RKO (cell line): ENCODE measurements at regions not wholly inside any gene's neighbourhood (a gene's known extent, or its start where the extent isn't known, plus 50 kb on each side); places are given as distances from the start of the nearest gene placed in this dataset.
"Not testable (repeated sequence)": the region's sequence is repeated elsewhere in the genome, so short reads cannot be mapped to it uniquely, and the experiment has no call there.

ENCODE experiments used
- DNase-seq: peaks from one replicate; pipeline ENCODE4 v3.0.0-alpha.2; 2016; ENCODE audit warnings: low spot score

- DNase-seq: not testable (repeated sequence)
Observed at GRCh38 chr6:51321477-51321876, 502.8 kb downstream of the TFAP2B start.

GRCh38 chr6:51322505-51322904 lies 503.8 kb downstream of the TFAP2B start:
- no peak for DNase-seq

GRCh38 chr6:51323056-51323455 lies 504.4 kb downstream of the TFAP2B start:
- no peak for DNase-seq

- no peak for DNase-seq
Observed at GRCh38 chr6:51330971-51331370, 512.3 kb downstream of the TFAP2B start.

DNA sequence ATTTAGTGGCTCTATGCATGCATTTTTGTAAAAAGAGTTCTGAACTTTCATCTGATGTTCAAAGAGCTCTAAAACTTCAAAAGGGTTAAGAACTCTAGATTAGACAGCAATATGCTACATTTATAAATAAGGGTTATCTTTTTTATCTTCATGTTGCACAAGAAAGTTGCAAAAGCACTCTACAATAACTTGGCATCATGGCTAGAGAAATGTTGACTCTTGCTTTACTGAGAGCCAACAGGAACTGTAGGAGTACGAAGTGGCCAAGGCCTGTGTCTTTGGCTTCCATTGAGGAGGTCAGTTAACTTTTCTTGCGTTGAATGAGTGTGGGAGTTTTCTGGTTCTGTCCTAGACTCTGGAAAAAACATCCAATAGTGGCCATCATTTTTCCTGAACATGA lies 516.9 kb downstream of the TFAP2B start:
- no peak for DNase-seq

GRCh38 chr6:51336185-51336584 lies 517.5 kb downstream of the TFAP2B start:
- DNase-seq: no peak

GRCh38 chr6:51337277-51337676 lies 518.6 kb downstream of the TFAP2B start:
- no peak for DNase-seq

DNA sequence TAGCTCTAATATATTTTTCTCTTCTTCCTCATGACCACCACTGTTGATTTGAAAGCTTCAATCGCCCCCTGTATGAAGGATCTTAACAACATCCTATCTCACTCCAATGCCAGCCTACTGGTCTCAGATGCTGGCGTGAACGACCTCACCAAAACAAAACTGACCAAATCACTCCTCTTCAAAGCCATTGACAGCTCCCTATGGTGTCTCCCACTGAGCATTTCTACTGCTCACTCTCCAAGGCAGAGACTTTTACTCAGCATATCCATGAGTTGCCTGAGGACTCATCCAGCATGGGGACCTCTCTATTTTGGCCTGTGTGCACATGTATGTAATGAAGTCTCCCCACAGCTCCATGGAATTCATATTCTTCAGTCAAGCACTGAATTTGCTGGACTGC lies 520.4 kb downstream of the TFAP2B start:
- no peak for DNase-seq

- no peak for DNase-seq
Observed at GRCh38 chr6:51339728-51340127, 521.1 kb downstream of the TFAP2B start.

GRCh38 chr6:51342393-51342792 lies 523.7 kb downstream of the TFAP2B start:
- no peak for DNase-seq

- no peak for DNase-seq
Observed at GRCh38 chr6:51349857-51350256, 531.2 kb downstream of the TFAP2B start.

DNA sequence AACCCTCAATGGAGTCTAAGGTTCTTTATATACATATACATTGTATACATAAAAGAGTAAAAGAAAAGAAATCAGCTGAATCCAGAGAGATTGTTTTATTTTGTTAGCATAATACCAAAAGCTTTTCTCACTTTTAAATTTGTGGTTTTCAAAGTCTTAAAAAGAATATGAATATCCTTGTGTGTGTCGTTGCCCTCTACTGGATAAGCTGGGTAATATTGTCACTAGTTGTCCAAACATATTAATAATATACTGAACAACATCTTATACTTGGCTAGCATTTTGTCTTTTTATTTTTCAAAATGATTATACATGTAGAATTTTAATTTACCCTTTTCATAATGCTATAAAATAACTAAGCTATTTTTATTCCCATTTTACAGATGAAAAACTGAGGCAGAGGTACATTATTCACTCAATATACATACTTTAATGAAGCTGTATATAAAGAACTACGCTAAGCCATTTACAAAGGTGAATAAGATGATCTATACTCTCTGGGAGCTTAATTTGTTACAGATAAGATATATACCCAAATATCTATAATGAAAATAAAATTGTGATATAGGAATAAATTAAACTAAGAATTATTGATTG lies 531.7 kb downstream of the TFAP2B start:
- peak; percentile 34 for DNase-seq

DNA sequence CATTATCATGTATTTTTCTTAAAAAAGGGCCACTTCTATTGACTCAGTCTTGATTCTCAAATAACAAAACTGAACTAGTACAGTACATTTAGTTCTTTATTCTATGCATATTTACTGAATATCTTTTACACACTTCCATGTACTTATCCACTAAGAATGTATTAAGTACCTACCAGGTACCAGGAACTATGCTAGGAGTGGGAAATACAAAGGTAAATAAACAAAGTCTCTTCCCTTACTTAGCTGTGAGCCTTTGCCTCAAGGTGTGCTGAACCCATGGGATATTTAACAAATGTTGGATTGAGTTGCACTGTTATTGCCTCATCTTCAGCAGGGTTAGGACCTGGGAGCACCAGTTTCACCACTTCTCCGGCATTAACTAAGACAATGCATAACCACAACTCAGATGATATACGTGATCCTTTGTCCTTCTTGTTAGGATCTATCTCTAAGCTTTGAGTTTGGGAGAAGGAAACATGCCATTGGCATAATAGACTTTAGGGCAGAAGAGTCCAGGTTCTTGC lies 533.9 kb downstream of the TFAP2B start:
- DNase-seq: no peak

GRCh38 chr6:51360287-51360686 lies 541.6 kb downstream of the TFAP2B start:
- no peak for DNase-seq

GRCh38 chr6:51365566-51365965 lies 546.9 kb downstream of the TFAP2B start:
- no peak for DNase-seq

- DNase-seq: no peak
Observed at GRCh38 chr6:51369485-51369884, 550.8 kb downstream of the TFAP2B start.

GRCh38 chr6:51382847-51383246 lies 564.2 kb downstream of the TFAP2B start:
- no peak for DNase-seq

DNA sequence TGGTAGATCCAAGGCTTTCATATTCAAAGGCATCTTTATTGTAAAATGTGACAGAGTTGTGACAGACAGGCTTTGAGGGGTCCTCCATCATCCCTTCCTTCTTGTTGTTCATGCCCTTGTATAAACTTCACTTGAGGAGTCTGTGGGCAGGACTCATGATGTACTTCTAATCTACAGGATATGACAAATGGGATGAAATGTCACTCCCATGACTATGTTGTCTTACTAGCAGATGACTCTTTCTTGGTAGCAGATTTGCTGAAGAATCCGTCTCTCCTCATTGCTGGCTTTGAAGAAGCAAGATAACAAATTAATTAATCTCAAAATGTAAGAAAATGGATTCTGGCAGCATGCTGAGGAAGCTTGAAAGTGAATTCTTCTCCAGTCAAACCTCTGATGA lies 566.1 kb downstream of the TFAP2B start:
- peak; percentile 64 for DNase-seq

GRCh38 chr6:51386347-51386836 lies 567.7 kb downstream of the TFAP2B start:
- DNase-seq: no peak

DNA sequence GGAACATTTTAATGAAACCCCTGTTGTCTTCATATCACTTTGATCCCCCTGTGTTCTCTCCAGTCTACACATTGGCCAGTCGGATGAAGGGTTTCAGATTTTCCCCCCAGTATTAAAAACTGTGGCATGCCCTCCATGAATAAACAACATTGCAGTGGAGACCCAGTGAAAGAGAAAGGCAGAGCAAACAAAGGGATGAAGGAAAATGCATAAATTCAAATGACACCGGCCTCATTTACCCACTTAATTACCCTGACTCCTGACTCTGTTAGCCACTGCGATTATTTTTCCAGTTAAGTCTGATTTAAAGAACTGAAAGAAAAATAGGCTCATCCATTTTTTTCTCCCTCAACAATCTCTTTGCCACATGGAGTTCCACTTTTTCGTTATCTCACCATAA lies 569.2 kb downstream of the TFAP2B start:
- DNase-seq: no peak

DNA sequence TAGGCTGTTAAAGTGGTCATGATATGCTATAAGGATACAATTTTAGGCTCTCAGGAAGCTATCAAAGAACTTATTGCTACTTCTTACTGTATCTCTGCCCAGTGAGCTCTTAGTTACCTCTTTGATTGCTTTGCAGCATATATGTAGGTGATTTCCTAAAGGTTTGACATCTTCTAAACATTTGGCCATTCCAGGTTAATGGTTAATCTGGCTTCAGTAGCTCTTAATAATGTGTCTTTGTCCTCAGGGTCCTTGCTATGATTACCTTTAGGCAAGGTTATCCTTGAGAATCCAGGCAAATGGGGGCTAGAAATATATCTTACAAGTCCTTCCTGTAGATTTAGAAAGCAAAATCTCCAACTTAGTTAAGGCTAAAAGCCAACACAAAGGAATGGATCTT lies 575.4 kb downstream of the TFAP2B start:
- DNase-seq: no peak

GRCh38 chr6:51396583-51396982 lies 577.9 kb downstream of the TFAP2B start:
- no peak for DNase-seq

GRCh38 chr6:51398064-51398705 lies 579.5 kb downstream of the TFAP2B start:
- peak; percentile 59 for DNase-seq

- DNase-seq: no peak
Observed at GRCh38 chr6:51398793-51399192, 580.1 kb downstream of the TFAP2B start.
